ENCODE measurements at regions not wholly inside any gene's neighbourhood (a gene's known extent, or its start where the extent isn't known, plus 50 kb on each side); places are given as distances from the start of the nearest gene placed in this dataset.

GRCh38 chr12:78746001-78746400 lies 118.6 kb upstream of the SYT1 start:
- FAIRE-seq (no peak), DNase-seq (ENCODE audit: low spot score in 2 of 2) (no peak)

GRCh38 chr12:78753058-78753457 lies 111.5 kb upstream of the SYT1 start:
- FAIRE-seq (no peak), DNase-seq (ENCODE audit: low spot score in 2 of 2) (no peak)

GRCh38 chr12:78756936-78757335 lies 107.6 kb upstream of the SYT1 start:
- DNase-seq (ENCODE audit: low spot score in 2 of 2), result no peak
- no peak for FAIRE-seq

- FAIRE-seq, result no peak
- no peak for DNase-seq (ENCODE audit: low spot score in 2 of 2)
Measured at GRCh38 chr12:78759367-78759766, 105.2 kb upstream of the SYT1 start.

- FAIRE-seq, result no peak
- DNase-seq (ENCODE audit: low spot score in 2 of 2), result no peak
Measured at GRCh38 chr12:78760906-78761305, 103.7 kb upstream of the SYT1 start.

GRCh38 chr12:78764913-78765312 lies 99.7 kb upstream of the SYT1 start:
- DNase-seq (ENCODE audit: low spot score in 2 of 2) (no peak), FAIRE-seq (no peak)

- FAIRE-seq, result no peak
- no peak for DNase-seq (ENCODE audit: low spot score in 2 of 2)
Measured at GRCh38 chr12:78767264-78767981, 97.2 kb upstream of the SYT1 start.

GRCh38 chr12:78778339-78778738 lies 86.2 kb upstream of the SYT1 start:
- no peak for DNase-seq (ENCODE audit: low spot score in 2 of 2)
- no peak for FAIRE-seq

- no peak for DNase-seq (ENCODE audit: low spot score in 2 of 2)
- FAIRE-seq, result no peak
Measured at GRCh38 chr12:78787576-78787975, 77.0 kb upstream of the SYT1 start.

- FAIRE-seq (no peak), DNase-seq (ENCODE audit: low spot score in 2 of 2) (no peak)
Measured at GRCh38 chr12:78790148-78790547, 74.4 kb upstream of the SYT1 start.

GRCh38 chr12:78792052-78792698 lies 72.4 kb upstream of the SYT1 start:
- DNase-seq (ENCODE audit: low spot score in 2 of 2), result no peak
- no peak for FAIRE-seq

- no peak for DNase-seq (ENCODE audit: low spot score in 2 of 2)
- FAIRE-seq, result no peak
Measured at GRCh38 chr12:78793491-78793890, 71.1 kb upstream of the SYT1 start.

- DNase-seq (ENCODE audit: low spot score in 2 of 2), result no peak
- no peak for FAIRE-seq
Measured at GRCh38 chr12:78793982-78794381, 70.6 kb upstream of the SYT1 start.

- DNase-seq (ENCODE audit: low spot score in 2 of 2) (no peak), FAIRE-seq (no peak)
Measured at GRCh38 chr12:78795934-78796445, 68.6 kb upstream of the SYT1 start.

- FAIRE-seq, result peak; percentile 24
- no peak for DNase-seq (ENCODE audit: low spot score in 2 of 2)
Measured at GRCh38 chr12:78797196-78797931, 67.2 kb upstream of the SYT1 start.

- DNase-seq (ENCODE audit: low spot score in 2 of 2), result peak in 1 of 2 donors; percentile 5
- FAIRE-seq, result no peak
Measured at GRCh38 chr12:78799649-78800048, 64.9 kb upstream of the SYT1 start.

GRCh38 chr12:78802593-78802992 lies 62.0 kb upstream of the SYT1 start:
- FAIRE-seq, result no peak
- no peak for DNase-seq (ENCODE audit: low spot score in 2 of 2)

GRCh38 chr12:78804262-78804661 lies 60.3 kb upstream of the SYT1 start:
- FAIRE-seq, result no peak
- no peak for DNase-seq (ENCODE audit: low spot score in 2 of 2)

All from frontal cortex (tissue), 3 donors.